Ascending aorta (tissue), 2 donors: ENCODE measurements at regions not wholly inside any gene's neighbourhood (a gene's known extent, or its start where the extent isn't known, plus 50 kb on each side); places are given as distances from the start of the nearest gene placed in this dataset.

Source experiments
- DNase-seq, 2 donors: peaks; one replicate each; pipeline ENCODE4 v3.0.0-alpha.2; 2019; ENCODE audit warnings: low spot score in 2 of 2
- H3K27ac ChIP-seq, 2 donors: fragments of 200-600 bp; sonication (generic); one replicate each; pipeline ENCODE4 v1.5.1; 2016 to 2017; ENCODE audit warnings: mild to moderate bottlenecking in 1 of 2
- H3K27me3 ChIP-seq: fragments of 200-600 bp; sonication (generic); one replicate; pipeline ENCODE4 v1.5.1; 2017
- H3K36me3 ChIP-seq, 2 donors: fragments of 200-600 bp; sonication (generic); one replicate each; pipeline ENCODE4 v1.5.1; 2016
- H3K4me1 ChIP-seq, 2 donors: fragments of 200-600 bp; sonication (generic); one replicate each; pipeline ENCODE4 v1.5.1; 2016 to 2017; ENCODE audit warnings: mild to moderate bottlenecking in 1 of 2
- H3K4me3 ChIP-seq, 2 donors: fragments of 200-600 bp; sonication (generic); one replicate each; pipeline ENCODE4 v1.5.1; 2016 to 2017; ENCODE audit warnings: mild to moderate bottlenecking in 1 of 2
- H3K9me3 ChIP-seq, 2 donors: fragments of 200-600 bp; sonication (generic); one replicate each; pipeline ENCODE4 v1.5.1; 2016
- intact Hi-C: fragments of 100-400 bp; cut with DNase I; formaldehyde crosslinking; loops from one replicate; pipeline ENCODE4 v1.15.1; 2023
- TF ChIP-seq, protein P1 (sequence below), 3 experiments: fragments of 200-600 bp in 2 of 3; fragments of 450-650 bp in 1 of 3; sonication (generic) in 2 of 3; IDR thresholded peaks; one replicate each; pipeline ENCODE4 v1.5.1; 2016 to 2019; ENCODE audit warnings: antibody characterized with exemption in 3 of 3, mild to moderate bottlenecking in 1 of 3, moderate library complexity in 1 of 3

DNA sequence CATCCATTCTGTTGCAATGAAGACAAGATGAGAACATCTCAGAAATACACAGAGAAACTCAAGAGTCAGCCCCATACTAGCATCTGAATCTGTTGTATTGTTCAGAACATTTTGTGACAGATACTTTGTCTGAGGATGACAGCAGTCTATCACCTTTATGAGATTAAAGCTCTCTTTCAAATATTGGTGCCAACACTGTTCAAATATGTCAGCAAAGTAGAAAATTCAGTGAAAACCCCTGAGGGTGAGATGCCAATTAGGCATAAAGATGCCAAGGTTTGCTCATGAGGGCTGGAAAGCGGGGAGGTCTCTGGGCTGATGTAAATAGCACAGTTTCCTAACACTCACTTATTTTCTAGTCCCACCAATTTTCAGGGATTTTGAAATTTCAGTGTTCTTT is 1054.2 kb upstream of the CRIM1 start:
- TF ChIP-seq, protein P1, sequence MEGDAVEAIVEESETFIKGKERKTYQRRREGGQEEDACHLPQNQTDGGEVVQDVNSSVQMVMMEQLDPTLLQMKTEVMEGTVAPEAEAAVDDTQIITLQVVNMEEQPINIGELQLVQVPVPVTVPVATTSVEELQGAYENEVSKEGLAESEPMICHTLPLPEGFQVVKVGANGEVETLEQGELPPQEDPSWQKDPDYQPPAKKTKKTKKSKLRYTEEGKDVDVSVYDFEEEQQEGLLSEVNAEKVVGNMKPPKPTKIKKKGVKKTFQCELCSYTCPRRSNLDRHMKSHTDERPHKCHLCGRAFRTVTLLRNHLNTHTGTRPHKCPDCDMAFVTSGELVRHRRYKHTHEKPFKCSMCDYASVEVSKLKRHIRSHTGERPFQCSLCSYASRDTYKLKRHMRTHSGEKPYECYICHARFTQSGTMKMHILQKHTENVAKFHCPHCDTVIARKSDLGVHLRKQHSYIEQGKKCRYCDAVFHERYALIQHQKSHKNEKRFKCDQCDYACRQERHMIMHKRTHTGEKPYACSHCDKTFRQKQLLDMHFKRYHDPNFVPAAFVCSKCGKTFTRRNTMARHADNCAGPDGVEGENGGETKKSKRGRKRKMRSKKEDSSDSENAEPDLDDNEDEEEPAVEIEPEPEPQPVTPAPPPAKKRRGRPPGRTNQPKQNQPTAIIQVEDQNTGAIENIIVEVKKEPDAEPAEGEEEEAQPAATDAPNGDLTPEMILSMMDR (IDR thresholded peaks at IDR 0.05), result no peak
- no peak for DNase-seq
- Histone ChIP-seq H3K36me3 (no peaks in the 10 kb centered on the region), H3K4me1 (peaks cover 0 to 6% of the 10 kb centered on the region in 2 donors), H3K4me3 (no peak overlapping the region), H3K27ac (no peak overlapping the region), H3K9me3 (no peaks in the 10 kb centered on the region), H3K27me3 (no peaks in the 10 kb centered on the region)
- intact Hi-C loops, result no loop called here

DNA sequence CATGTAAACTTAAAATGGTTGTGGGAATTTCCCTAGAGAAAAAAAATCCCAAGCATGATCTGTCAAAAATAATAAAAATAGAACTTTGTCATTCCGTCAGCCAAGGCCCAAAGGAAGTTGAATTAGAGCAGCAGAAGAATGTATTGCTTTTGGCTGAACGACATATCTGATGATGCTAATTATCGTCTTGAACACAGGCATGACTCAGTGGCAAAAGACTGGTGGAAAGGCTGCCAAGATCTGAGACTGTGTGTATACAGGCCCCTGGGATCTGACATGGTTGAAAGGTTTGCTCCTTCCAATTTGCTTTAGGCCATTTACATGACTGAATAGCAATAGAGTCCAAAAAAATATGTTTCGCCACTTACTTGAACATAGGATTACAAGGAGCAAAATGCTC is 1057.1 kb upstream of the CRIM1 start:
- Histone ChIP-seq H3K4me3 (no peak overlapping the region), H3K27me3 (no peaks in the 10 kb centered on the region), H3K36me3 (no peaks in the 10 kb centered on the region), H3K27ac (no peak overlapping the region), H3K4me1 (peaks cover 0 to 6% of the 10 kb centered on the region in 2 donors), H3K9me3 (no peaks in the 10 kb centered on the region)
- peak; percentile 12 to 79 for DNase-seq
- TF ChIP-seq, protein P1 (IDR thresholded peaks at IDR 0.05), result no peak
- intact Hi-C loops, result no loop called here

DNA sequence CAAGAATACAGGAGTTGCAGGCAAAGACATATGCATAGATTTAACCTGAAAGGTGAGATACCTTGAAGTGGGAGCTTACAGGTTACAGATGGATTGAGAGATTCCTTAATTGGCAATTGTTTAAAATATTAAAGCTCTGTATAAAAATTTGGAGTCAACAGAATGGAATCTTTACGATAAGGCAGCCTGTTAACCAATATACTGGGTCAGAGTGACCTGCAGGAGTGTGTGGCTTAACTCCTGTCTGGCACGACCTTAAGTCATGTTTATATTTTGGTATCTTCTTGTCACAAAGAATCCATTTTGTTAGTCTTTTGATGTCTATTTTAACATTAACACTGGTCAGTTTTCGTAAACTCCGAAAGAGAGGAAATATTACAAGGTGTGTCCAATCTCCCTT is 1058.2 kb upstream of the CRIM1 start:
- peaks cover 0 to 6% of the 10 kb centered on the region in 2 donors for H3K4me1 ChIP-seq
- no peak overlapping the region for H3K4me3 ChIP-seq
- no peak overlapping the region for H3K27ac ChIP-seq
- H3K9me3 ChIP-seq, result no peaks in the 10 kb centered on the region
- intact Hi-C loops, result no loop called here
- TF ChIP-seq, protein P1 (IDR thresholded peaks at IDR 0.05), result no peak
- no peak for DNase-seq
- H3K36me3 ChIP-seq, result no peaks in the 10 kb centered on the region
- no peaks in the 10 kb centered on the region for H3K27me3 ChIP-seq

DNA sequence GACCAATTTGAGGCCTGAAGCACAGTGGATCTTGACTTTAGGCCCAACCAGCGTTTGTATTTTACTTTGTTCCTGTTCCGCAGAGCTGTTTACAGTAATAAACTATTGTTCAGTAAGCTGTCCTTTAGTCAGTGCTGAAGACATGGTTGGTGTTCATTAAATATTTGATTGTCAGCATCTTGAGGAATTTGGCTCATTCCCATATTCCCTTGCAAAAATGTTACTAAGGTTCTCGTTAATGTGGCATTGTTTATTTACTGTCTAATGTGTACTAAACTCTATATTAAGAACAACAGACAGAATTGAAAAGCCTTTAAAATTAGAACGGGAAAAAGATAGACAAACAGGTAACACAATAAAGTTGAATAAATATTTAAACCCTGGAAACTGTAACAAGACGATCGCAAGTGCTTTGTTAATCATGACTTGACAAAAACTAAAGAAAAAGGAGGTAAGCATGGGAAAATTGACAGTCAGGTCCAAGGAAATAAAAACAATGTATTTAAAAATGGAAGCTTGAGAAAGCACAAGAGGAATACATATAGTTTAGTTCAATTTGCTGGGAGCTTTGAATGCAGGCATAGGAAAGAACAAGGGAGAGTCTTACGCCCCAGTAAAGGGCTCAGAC is 1060.8 kb upstream of the CRIM1 start:
- DNase-seq, result no peak
- intact Hi-C loops, result no loop called here

DNA sequence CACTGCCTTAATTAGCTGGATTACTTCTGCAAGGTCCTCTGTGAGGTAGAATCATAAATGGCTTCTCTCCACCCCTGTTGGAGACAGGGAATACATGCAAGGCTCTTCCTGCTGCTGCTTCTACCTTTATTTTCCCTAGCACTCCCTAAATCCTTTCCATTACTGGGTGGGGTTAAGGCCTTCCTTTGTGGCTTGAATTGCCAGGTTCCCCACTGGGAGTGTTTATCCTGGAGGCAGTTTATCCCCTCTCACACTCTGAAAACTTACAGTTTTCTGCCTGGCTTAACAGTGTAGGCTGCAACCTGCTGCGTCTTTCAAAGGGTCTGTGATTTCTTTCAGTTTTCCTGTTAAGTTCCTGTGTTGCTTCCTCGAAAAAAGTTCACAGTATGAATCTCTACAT is 1062.3 kb upstream of the CRIM1 start:
- H3K36me3 ChIP-seq, result no peaks in the 10 kb centered on the region
- TF ChIP-seq, protein P1 (IDR thresholded peaks at IDR 0.05), result no peak
- intact Hi-C loops, result no loop called here

More for the DNA sequence above, 1060.8 kb upstream of the CRIM1 start:
- Histone ChIP-seq H3K4me1 (peaks cover 0 to 6% of the 10 kb centered on the region in 2 donors), H3K9me3 (no peaks in the 10 kb centered on the region), H3K27me3 (no peaks in the 10 kb centered on the region), H3K36me3 (no peaks in the 10 kb centered on the region), H3K4me3 (no peak overlapping the region), H3K27ac (no peak overlapping the region)
- TF ChIP-seq, protein P1 (IDR thresholded peaks at IDR 0.05), result no peak

DNA sequence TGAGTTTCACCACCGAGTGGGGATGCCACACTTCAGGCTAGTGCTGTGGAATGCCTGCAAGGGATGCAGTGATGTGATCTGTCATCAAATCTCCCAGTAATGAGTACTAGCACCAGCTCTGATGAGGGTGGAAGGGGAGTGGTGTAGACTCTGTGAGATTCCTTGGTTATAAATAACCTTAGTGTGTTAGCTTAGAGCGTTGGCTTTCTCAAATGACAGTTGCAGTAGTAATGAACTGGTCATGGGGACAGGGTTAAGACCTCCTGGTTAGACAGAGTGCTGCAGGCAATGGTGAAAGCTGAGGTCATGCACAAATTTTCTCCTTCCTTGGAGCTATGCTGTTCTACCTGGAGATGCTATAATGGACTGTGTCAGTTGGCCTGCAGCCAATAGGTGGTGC is 1063.4 kb upstream of the CRIM1 start:
- no peak overlapping the region for H3K4me3 ChIP-seq
- intact Hi-C loops, result no loop called here

More for the DNA sequence above, 1062.3 kb upstream of the CRIM1 start:
- no peaks in the 10 kb centered on the region for H3K27me3 ChIP-seq
- H3K27ac ChIP-seq, result no peak overlapping the region
- no peak for DNase-seq
- H3K9me3 ChIP-seq, result no peaks in the 10 kb centered on the region
- no peak overlapping the region for H3K4me3 ChIP-seq
- H3K4me1 ChIP-seq, result peaks cover 0 to 4% of the 10 kb centered on the region in 2 donors

More for the DNA sequence above, 1063.4 kb upstream of the CRIM1 start:
- Histone ChIP-seq H3K27ac (no peak overlapping the region), H3K4me1 (no peaks in the 10 kb centered on the region), H3K9me3 (no peaks in the 10 kb centered on the region), H3K27me3 (no peaks in the 10 kb centered on the region), H3K36me3 (no peaks in the 10 kb centered on the region)
- TF ChIP-seq, protein P1 (IDR thresholded peaks at IDR 0.05), result no peak
- DNase-seq, result no peak
